Thoracic aorta (tissue), 2 donors: ENCODE measurements at regions not wholly inside any gene's neighbourhood (a gene's known extent, or its start where the extent isn't known, plus 50 kb on each side); places are given as distances from the start of the nearest gene placed in this dataset.

Experiments used
- ATAC-seq: fragments of 150-250 bp; one replicate; pipeline ENCODE4 v1.8.0; 2017; ENCODE audit warnings: low read depth; ENCODE audit not compliant: insufficient number of reproducible peaks, low FRiP score
- DNase-seq: peaks from one replicate; pipeline ENCODE4 v3.0.0-alpha.2; 2020; ENCODE audit warnings: low spot score
- H3K27ac ChIP-seq, 2 donors: fragments of 200-600 bp; sonication (generic); 1 replicate in 1 of 2; 2 replicates in 1 of 2; pipeline ENCODE4 v1.5.1; 2016; ENCODE audit warnings: mild to moderate bottlenecking in 2 of 2, moderate library complexity in 2 of 2
- H3K27me3 ChIP-seq: fragments of 200-600 bp; sonication (generic); replicated peaks from 2 replicates; pipeline ENCODE4 v1.6.0; 2016; ENCODE audit warnings: mild to moderate bottlenecking; ENCODE audit not compliant: insufficient read depth
- H3K36me3 ChIP-seq: fragments of 200-600 bp; sonication (generic); one replicate; pipeline ENCODE4 v1.5.1; 2016
- H3K4me1 ChIP-seq, 2 donors: fragments of 200-600 bp; sonication (generic); 1 replicate in 1 of 2; 2 replicates in 1 of 2; pipeline versions ENCODE4 v1.5.1 to v1.6.0; 2016; ENCODE audit warnings: low read depth in 2 of 2, mild to moderate bottlenecking in 1 of 2; ENCODE audit not compliant: control insufficient read depth in 1 of 2
- H3K4me3 ChIP-seq: fragments of 200-600 bp; sonication (generic); 2 replicates; pipeline ENCODE4 v1.5.1; 2016; ENCODE audit warnings: mild to moderate bottlenecking
- H3K9me3 ChIP-seq: fragments of 200-600 bp; sonication (generic); 2 replicates; pipeline ENCODE4 v1.5.1; 2016
- TF ChIP-seq, protein P1 (sequence below): fragments of 200-600 bp; sonication (generic); IDR thresholded peaks from one replicate; pipeline ENCODE4 v1.5.1; 2019; ENCODE audit warnings: antibody characterized with exemption

DNA sequence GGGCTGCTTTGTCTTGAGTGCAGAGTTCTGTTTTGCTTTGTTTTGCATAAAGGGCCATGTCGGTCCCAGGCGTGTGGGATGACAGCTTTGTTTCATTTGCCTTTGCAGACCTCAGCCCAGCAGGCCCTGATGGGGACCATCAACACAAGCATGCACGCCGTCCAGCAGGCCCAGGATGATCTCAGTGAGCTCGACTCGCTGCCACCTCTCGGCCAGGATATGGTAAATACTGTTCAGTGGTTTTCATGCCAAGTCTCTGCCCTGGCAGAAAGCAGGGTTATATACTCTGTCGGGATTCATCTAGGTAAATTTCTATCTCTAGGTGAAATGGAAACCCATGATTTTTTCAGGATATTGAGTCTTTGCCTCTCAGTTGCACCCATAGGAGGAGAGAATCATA lies 343.9 kb upstream of the TPM1 start:
- no peak overlapping the region for H3K27ac ChIP-seq
- no peak for ATAC-seq
- no peak overlapping the region for H3K4me3 ChIP-seq
- H3K9me3 ChIP-seq: no peaks in the 10 kb centered on the region
- H3K36me3 ChIP-seq: peaks cover 42% of the 10 kb centered on the region
- TF ChIP-seq, protein P1, sequence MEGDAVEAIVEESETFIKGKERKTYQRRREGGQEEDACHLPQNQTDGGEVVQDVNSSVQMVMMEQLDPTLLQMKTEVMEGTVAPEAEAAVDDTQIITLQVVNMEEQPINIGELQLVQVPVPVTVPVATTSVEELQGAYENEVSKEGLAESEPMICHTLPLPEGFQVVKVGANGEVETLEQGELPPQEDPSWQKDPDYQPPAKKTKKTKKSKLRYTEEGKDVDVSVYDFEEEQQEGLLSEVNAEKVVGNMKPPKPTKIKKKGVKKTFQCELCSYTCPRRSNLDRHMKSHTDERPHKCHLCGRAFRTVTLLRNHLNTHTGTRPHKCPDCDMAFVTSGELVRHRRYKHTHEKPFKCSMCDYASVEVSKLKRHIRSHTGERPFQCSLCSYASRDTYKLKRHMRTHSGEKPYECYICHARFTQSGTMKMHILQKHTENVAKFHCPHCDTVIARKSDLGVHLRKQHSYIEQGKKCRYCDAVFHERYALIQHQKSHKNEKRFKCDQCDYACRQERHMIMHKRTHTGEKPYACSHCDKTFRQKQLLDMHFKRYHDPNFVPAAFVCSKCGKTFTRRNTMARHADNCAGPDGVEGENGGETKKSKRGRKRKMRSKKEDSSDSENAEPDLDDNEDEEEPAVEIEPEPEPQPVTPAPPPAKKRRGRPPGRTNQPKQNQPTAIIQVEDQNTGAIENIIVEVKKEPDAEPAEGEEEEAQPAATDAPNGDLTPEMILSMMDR: no peak
- no peak for DNase-seq
- H3K4me1 ChIP-seq: no peaks in the 10 kb centered on the region
- H3K27me3 ChIP-seq: no peaks in the 10 kb centered on the region

DNA sequence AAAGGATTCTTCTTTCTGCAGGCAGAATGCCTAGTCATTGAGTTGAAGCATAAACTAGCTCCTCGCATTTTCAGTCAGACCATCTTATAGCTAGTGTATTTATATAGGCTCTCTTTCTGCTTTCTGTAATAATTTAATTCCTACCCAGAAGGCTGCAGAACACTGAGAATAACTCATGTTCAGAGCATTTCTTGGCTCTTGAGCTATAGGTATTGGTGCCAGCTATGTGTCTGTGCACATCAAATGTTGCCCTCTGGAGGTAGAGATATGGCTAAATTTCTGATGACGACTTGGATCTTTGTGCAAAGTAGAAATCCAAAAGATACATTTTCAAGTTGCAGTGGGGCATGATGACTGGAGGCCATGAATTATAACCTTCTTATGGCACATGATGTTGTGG lies 336.2 kb upstream of the TPM1 start:
- Histone ChIP-seq H3K4me1 (peaks cover 4 to 23% of the 10 kb centered on the region in 2 donors), H3K9me3 (no peaks in the 10 kb centered on the region), H3K27ac (no peak overlapping the region), H3K36me3 (peaks cover 28% of the 10 kb centered on the region), H3K27me3 (no peaks in the 10 kb centered on the region), H3K4me3 (no peak overlapping the region)
- TF ChIP-seq, protein P1: peak; percentile 17
- DNase-seq (no peak), ATAC-seq (no peak)

DNA sequence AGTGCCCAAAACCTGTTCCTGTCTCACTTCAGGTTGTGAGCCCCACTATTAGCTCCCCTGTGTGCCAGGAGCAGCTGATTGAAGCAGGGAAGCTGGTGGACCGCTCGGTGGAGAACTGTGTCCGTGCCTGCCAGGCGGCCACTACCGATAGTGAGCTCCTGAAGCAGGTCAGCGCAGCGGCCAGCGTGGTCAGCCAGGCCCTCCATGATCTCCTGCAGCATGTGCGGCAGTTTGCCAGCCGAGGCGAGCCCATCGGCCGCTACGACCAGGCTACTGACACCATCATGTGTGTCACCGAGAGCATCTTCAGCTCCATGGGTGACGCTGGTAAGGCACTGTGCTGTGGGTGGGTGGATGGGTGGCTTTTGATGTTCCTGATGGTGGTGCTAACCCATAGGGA lies 334.1 kb upstream of the TPM1 start:
- Histone ChIP-seq H3K9me3 (no peaks in the 10 kb centered on the region), H3K27ac (no peak overlapping the region), H3K36me3 (peaks cover 28% of the 10 kb centered on the region), H3K4me3 (no peak overlapping the region), H3K4me1 (peaks cover 4 to 23% of the 10 kb centered on the region in 2 donors), H3K27me3 (no peaks in the 10 kb centered on the region)
- ATAC-seq (no peak), DNase-seq (no peak)
- TF ChIP-seq, protein P1: no peak

DNA sequence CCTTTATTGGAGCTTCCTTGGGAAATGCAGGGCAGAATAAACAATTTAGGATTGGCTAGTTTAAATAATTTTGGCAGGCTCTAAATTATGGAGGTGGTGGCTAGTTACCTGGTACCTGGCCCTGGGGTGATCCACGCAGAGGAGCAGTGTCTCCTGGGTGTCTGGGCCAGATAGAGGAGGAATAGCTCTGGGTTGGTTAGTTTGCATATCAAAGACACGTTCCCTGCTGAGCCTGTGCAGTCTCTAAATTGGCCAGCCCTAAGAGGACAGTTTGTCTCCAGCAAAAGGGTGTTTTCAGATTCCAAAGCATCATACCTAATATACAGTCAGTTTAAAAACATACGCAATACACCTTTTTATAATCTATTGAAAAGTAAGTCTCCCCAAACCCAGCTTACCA lies 333.3 kb upstream of the TPM1 start:
- no peak overlapping the region for H3K4me3 ChIP-seq
- DNase-seq: no peak
- H3K27ac ChIP-seq: no peak overlapping the region
- H3K4me1 ChIP-seq: peaks cover 4 to 23% of the 10 kb centered on the region in 2 donors
- H3K36me3 ChIP-seq: peaks cover 28% of the 10 kb centered on the region
- TF ChIP-seq, protein P1: no peak
- no peaks in the 10 kb centered on the region for H3K27me3 ChIP-seq
- H3K9me3 ChIP-seq: no peaks in the 10 kb centered on the region
- no peak for ATAC-seq

DNA sequence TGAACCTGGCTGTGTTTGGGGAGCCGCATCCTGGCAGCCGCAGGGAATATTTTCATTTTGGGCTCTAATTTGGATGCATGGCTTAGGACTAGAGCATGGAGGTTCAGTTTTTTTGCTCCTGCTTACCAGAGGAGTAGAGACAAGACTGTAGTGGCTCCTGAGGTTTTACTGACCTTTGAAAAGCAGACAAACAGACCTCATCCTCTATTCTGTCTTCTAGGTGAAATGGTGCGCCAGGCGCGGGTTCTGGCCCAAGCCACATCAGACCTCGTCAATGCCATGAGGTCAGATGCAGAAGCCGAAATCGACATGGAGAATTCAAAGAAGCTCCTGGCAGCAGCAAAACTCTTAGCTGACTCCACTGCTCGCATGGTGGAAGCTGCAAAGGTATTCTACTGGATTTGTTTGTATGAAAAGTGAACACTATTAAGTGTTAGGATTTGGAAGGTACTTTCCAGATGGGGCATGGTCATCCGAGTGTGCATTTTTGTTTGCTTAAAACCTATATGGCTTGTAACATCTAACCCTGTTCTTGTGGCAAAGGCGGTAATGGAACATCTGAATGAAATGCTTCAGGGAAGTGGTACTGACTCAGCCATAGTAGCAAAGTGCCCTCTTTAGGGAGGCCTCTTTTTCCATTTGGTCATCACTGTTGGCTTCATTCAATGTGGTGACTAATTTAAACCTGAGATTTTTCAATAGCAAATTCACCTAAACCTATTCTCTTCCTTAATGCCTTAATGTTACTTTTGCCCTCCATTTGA lies 330.7 kb upstream of the TPM1 start:
- Histone ChIP-seq H3K27ac (no peak overlapping the region), H3K27me3 (no peaks in the 10 kb centered on the region), H3K9me3 (no peaks in the 10 kb centered on the region), H3K4me3 (no peak overlapping the region), H3K36me3 (peaks cover 36% of the 10 kb centered on the region), H3K4me1 (no peaks in the 10 kb centered on the region)
- TF ChIP-seq, protein P1: no peak
- DNase-seq (no peak), ATAC-seq (no peak)
